Neutrophil (primary cell): ENCODE measurements at regions not wholly inside any gene's neighbourhood (a gene's known extent, or its start where the extent isn't known, plus 50 kb on each side); places are given as distances from the start of the nearest gene placed in this dataset.

Source experiments
- H3K27ac ChIP-seq: fragments of 200-600 bp; sonication (generic); 2 replicates; pipeline ENCODE4 v1.5.1; 2016; ENCODE audit warnings: mild to moderate bottlenecking, moderate library complexity
- H3K27me3 ChIP-seq: fragments of 200-600 bp; sonication (generic); 2 replicates; pipeline ENCODE4 v1.6.0; 2016; ENCODE audit warnings: mild to moderate bottlenecking
- H3K36me3 ChIP-seq: fragments of 200-600 bp; sonication (generic); 2 replicates; pipeline ENCODE4 v1.5.1; 2017
- H3K4me1 ChIP-seq, 2 experiments: fragments of 200-600 bp in 1 of 2; sonication (generic) in 1 of 2; 1 replicate in 1 of 2; 2 replicates in 1 of 2; pipeline versions ENCODE4 v1.5.1 to v1.6.1; 2013 to 2016; ENCODE audit warnings: low read depth in 1 of 2, low read length in 1 of 2, mild to moderate bottlenecking in 1 of 2, moderate library complexity in 1 of 2; ENCODE audit not compliant: control insufficient read depth in 1 of 2, insufficient read depth in 1 of 2
- H3K4me3 ChIP-seq, 2 experiments: fragments of 200-600 bp in 1 of 2; sonication (generic) in 1 of 2; 1 replicate in 1 of 2; 2 replicates in 1 of 2; pipeline ENCODE4 v1.5.1; 2013 to 2016; ENCODE audit warnings: low read depth in 1 of 2, low read length in 1 of 2, mild to moderate bottlenecking in 1 of 2, moderate library complexity in 1 of 2
- H3K9me3 ChIP-seq: fragments of 200-600 bp; sonication (generic); 2 replicates; pipeline ENCODE4 v1.5.1; 2016
- CTCF ChIP-seq: fragments of 200-600 bp; sonication (generic); IDR thresholded peaks from 2 replicates; pipeline ENCODE4 v1.5.1; 2016; ENCODE audit warnings: antibody characterized with exemption

- H3K4me3 ChIP-seq = no peak overlapping the region
- no peaks in the 10 kb centered on the region for H3K9me3 ChIP-seq
- H3K27ac ChIP-seq = no peak overlapping the region
- H3K4me1 ChIP-seq = peaks cover 20 to 36% of the 10 kb centered on the region in 2 experiments
- H3K27me3 ChIP-seq = peaks cover 11% of the 10 kb centered on the region
- no peaks in the 10 kb centered on the region for H3K36me3 ChIP-seq
- no peak for TF ChIP-seq CTCF
These were observed 140.2 kb upstream of the JUN start for GRCh38 chr1:58924016-58924565.

- H3K4me3 ChIP-seq = no peak overlapping the region
- H3K36me3 ChIP-seq = no peaks in the 10 kb centered on the region
- H3K4me1 ChIP-seq = peaks cover 13 to 28% of the 10 kb centered on the region in 2 experiments
- H3K27me3 ChIP-seq = peaks cover 11% of the 10 kb centered on the region
- no peaks in the 10 kb centered on the region for H3K9me3 ChIP-seq
- H3K27ac ChIP-seq = no peak overlapping the region
- no peak for TF ChIP-seq CTCF
These were observed 141.0 kb upstream of the JUN start for GRCh38 chr1:58924821-58925220.

GRCh38 chr1:58925247-58925646 is 141.4 kb upstream of the JUN start:
- peaks cover 8 to 24% of the 10 kb centered on the region in 2 experiments for H3K4me1 ChIP-seq
- peaks cover 11% of the 10 kb centered on the region for H3K27me3 ChIP-seq
- no peaks in the 10 kb centered on the region for H3K36me3 ChIP-seq
- H3K4me3 ChIP-seq = no peak overlapping the region
- no peak overlapping the region for H3K27ac ChIP-seq
- H3K9me3 ChIP-seq = no peaks in the 10 kb centered on the region
- TF ChIP-seq CTCF = no peak

- no peaks in the 10 kb centered on the region for H3K36me3 ChIP-seq
- peaks cover 11% of the 10 kb centered on the region for H3K27me3 ChIP-seq
- H3K4me3 ChIP-seq = no peak overlapping the region
- peaks cover 0 to 15% of the 10 kb centered on the region in 2 experiments for H3K4me1 ChIP-seq
- TF ChIP-seq CTCF = no peak
- H3K9me3 ChIP-seq = no peaks in the 10 kb centered on the region
- no peak overlapping the region for H3K27ac ChIP-seq
These were observed 142.3 kb upstream of the JUN start for GRCh38 chr1:58926152-58926551.

- no peak overlapping the region for H3K4me3 ChIP-seq
- H3K36me3 ChIP-seq = no peaks in the 10 kb centered on the region
- no peak for TF ChIP-seq CTCF
- H3K27me3 ChIP-seq = peaks cover 11% of the 10 kb centered on the region
- no peak overlapping the region for H3K27ac ChIP-seq
- H3K4me1 ChIP-seq = peaks cover 0 to 5% of the 10 kb centered on the region in 2 experiments
- no peaks in the 10 kb centered on the region for H3K9me3 ChIP-seq
These were observed 143.3 kb upstream of the JUN start for GRCh38 chr1:58927041-58927721.
